ENCODE measurements at regions not wholly inside any gene's neighbourhood (a gene's known extent, or its start where the extent isn't known, plus 50 kb on each side); places are given as distances from the start of the nearest gene placed in this dataset.

GRCh38 chr3:10703875-10704274 lies 112.2 kb upstream of the SLC6A11 start:
- Histone ChIP-seq H3K9me2 (ENCODE audit: insufficient read depth) (no peaks in the 10 kb centered on the region), H3K4me2 (no peak overlapping the region), H3F3A (replicated peaks; ENCODE audit: low read depth) (no peaks in the 10 kb centered on the region), H2AFZ (no peak overlapping the region), H3K36me3 (ENCODE audit: insufficient read depth) (no peaks in the 10 kb centered on the region), H3K27ac (ENCODE audit: low read depth) (no peak overlapping the region), H3K4me3 (no peak overlapping the region), H3K79me2 (replicated peaks; ENCODE audit: insufficient read depth) (no peaks in the 10 kb centered on the region), H4K20me1 (replicated peaks; ENCODE audit: insufficient read depth) (no peaks in the 10 kb centered on the region), H3K4me1 (ENCODE audit: insufficient read depth) (no peaks in the 10 kb centered on the region), H3K27me3 (ENCODE audit: insufficient read depth) (peaks cover 32% of the 10 kb centered on the region)
- no peak overlapping the region for H3K27ac Mint-ChIP-seq
- TF ChIP-seq, protein P1, sequence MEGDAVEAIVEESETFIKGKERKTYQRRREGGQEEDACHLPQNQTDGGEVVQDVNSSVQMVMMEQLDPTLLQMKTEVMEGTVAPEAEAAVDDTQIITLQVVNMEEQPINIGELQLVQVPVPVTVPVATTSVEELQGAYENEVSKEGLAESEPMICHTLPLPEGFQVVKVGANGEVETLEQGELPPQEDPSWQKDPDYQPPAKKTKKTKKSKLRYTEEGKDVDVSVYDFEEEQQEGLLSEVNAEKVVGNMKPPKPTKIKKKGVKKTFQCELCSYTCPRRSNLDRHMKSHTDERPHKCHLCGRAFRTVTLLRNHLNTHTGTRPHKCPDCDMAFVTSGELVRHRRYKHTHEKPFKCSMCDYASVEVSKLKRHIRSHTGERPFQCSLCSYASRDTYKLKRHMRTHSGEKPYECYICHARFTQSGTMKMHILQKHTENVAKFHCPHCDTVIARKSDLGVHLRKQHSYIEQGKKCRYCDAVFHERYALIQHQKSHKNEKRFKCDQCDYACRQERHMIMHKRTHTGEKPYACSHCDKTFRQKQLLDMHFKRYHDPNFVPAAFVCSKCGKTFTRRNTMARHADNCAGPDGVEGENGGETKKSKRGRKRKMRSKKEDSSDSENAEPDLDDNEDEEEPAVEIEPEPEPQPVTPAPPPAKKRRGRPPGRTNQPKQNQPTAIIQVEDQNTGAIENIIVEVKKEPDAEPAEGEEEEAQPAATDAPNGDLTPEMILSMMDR (conservative IDR thresholded peaks at IDR 0.05; ENCODE audit: low read depth in 2 of 2), result peak; percentile 71 to 93
- TF ChIP-seq NANOG (IDR thresholded peaks at IDR 0.05; ENCODE audit: borderline replicate concordance) (no peak), ZNF331 (CRISPR knock-in tag; IDR thresholded peaks at IDR 0.05; ENCODE audit: low read depth) (no peak), POLR2AphosphoS5 (IDR thresholded peaks at IDR 0.05; ENCODE audit: low read depth) (no peak), ZNF114 (CRISPR knock-in tag; IDR thresholded peaks at IDR 0.05) (no peak)
- TF ChIP-seq, protein P2, sequence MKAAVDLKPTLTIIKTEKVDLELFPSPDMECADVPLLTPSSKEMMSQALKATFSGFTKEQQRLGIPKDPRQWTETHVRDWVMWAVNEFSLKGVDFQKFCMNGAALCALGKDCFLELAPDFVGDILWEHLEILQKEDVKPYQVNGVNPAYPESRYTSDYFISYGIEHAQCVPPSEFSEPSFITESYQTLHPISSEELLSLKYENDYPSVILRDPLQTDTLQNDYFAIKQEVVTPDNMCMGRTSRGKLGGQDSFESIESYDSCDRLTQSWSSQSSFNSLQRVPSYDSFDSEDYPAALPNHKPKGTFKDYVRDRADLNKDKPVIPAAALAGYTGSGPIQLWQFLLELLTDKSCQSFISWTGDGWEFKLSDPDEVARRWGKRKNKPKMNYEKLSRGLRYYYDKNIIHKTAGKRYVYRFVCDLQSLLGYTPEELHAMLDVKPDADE (IDR thresholded peaks at IDR 0.05), result no peak
- peaks cover 35% of the 10 kb centered on the region for H3K27me3 Mint-ChIP-seq (ENCODE audit: insufficient read depth, low read depth, poor library complexity)
- no peaks in the 10 kb centered on the region for H3K9me3 Mint-ChIP-seq
- H3K36me3 Mint-ChIP-seq (ENCODE audit: low read depth), result no peaks in the 10 kb centered on the region
- peaks cover 22% of the 10 kb centered on the region for H3K4me1 Mint-ChIP-seq
- DNase-seq (ENCODE audit: low spot score) (peak; percentile 84), ATAC-seq (peak; percentile 76)
- H3K4me3 Mint-ChIP-seq, result no peak overlapping the region

DNA sequence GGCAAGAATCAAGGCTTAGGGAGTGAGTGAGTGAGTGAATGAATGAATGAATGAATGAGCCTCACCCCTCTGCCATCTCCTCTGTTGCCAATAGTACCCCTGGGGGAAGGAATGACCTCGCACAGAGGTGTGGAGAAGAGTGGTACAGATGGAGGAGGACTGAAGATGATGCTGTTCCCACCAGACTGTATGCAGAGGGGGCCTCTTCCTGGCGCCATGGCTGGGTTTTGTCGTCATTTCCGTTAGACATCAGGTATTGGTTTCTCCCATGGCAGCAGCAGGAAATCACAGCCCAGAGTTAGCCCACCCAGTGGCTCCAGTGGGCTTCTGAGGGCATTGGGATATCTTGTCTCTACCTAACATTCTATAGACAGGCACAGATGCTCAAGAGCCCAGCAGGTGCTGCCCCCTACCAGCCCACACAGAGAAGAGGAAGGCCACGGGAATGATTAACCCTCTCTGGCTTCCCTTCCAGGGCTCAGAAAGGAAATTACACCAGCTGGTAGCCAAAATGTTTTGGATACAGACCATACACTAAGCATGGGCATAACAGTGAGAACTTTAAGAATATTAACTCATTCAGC lies 109.8 kb upstream of the SLC6A11 start:
- no peaks in the 10 kb centered on the region for H3K36me3 ChIP-seq (ENCODE audit: insufficient read depth)
- Mint-ChIP-seq H3K36me3 (ENCODE audit: low read depth) (no peaks in the 10 kb centered on the region; the same call in 2 of the 3 replicates), H3K4me3 (peak overlapping the region; percentile 75), H3K9me3 (peaks cover 4% of the 10 kb centered on the region; the same call in 2 of the 3 replicates), H3K27me3 (ENCODE audit: insufficient read depth, low read depth, poor library complexity) (peaks cover 43% of the 10 kb centered on the region), H3K4me1 (peaks cover 22% of the 10 kb centered on the region), H3K27ac (no peak overlapping the region)
- no peaks in the 10 kb centered on the region for H3K79me2 ChIP-seq (replicated peaks; ENCODE audit: insufficient read depth)
- H3K9me2 ChIP-seq (ENCODE audit: insufficient read depth), result no peaks in the 10 kb centered on the region
- no peaks in the 10 kb centered on the region for H3K4me1 ChIP-seq (ENCODE audit: insufficient read depth)
- H4K20me1 ChIP-seq (replicated peaks; ENCODE audit: insufficient read depth), result no peaks in the 10 kb centered on the region
- H3K4me3 ChIP-seq, result peak overlapping the region; percentile 69; the same call in 1 of the 2 replicates
- ATAC-seq (peak; percentile 8), DNase-seq (ENCODE audit: low spot score) (peak; percentile 59)
- no peaks in the 10 kb centered on the region for H3F3A ChIP-seq (replicated peaks; ENCODE audit: low read depth)
- H3K27me3 ChIP-seq (ENCODE audit: insufficient read depth), result peaks cover 48% of the 10 kb centered on the region
- no peak overlapping the region for H3K27ac ChIP-seq (ENCODE audit: low read depth)
- no peak overlapping the region for H3K4me2 ChIP-seq
- H2AFZ ChIP-seq, result no peak overlapping the region
- TF ChIP-seq POLR2AphosphoS5 (IDR thresholded peaks at IDR 0.05; ENCODE audit: low read depth), result no peak
- TF ChIP-seq JUNB (IDR thresholded peaks at IDR 0.05; ENCODE audit: unreplicated experiment), result no peak
- TF ChIP-seq ZNF114 (CRISPR knock-in tag; IDR thresholded peaks at IDR 0.05), result no peak
- no peak for TF ChIP-seq CREB1 (CRISPR knock-in tag; IDR thresholded peaks at IDR 0.05; ENCODE audit: low read depth)
- TF ChIP-seq EZH2phosphoT487 (IDR thresholded peaks at IDR 0.05; ENCODE audit: unreplicated experiment), result no peak
- TF ChIP-seq NANOG (IDR thresholded peaks at IDR 0.05; ENCODE audit: borderline replicate concordance), result no peak
- no peak for TF ChIP-seq ZNF331 (CRISPR knock-in tag; IDR thresholded peaks at IDR 0.05; ENCODE audit: low read depth)
- TF ChIP-seq, protein P1 (conservative IDR thresholded peaks at IDR 0.05; ENCODE audit: low read depth in 2 of 2), result peak; percentile 50 to 66
